Gastroesophageal sphincter (tissue), 4 donors: ENCODE measurements at regions not wholly inside any gene's neighbourhood (a gene's known extent, or its start where the extent isn't known, plus 50 kb on each side); places are given as distances from the start of the nearest gene placed in this dataset.

Experiments
- ATAC-seq: fragments of 150-250 bp; one replicate; pipeline ENCODE4 v1.9.1; 2016; ENCODE audit warnings: mild to moderate bottlenecking, moderate library complexity
- H3K27ac ChIP-seq, 4 donors: fragments of 200-600 bp; sonication (generic) in 3 of 4; 1 replicate in 3 of 4; 2 replicates in 1 of 4; pipeline ENCODE4 v1.5.1; 2016 to 2019
- H3K27me3 ChIP-seq: fragments of 200-600 bp; sonication (generic); one replicate; pipeline ENCODE4 v1.5.1; 2019
- H3K36me3 ChIP-seq, 2 donors: fragments of 200-600 bp; sonication (generic); one replicate each; pipeline ENCODE4 v1.5.1; 2019; ENCODE audit warnings: control low read depth in 1 of 2
- H3K4me1 ChIP-seq, 3 donors: fragments of 200-600 bp; sonication (generic); 1 replicate in 2 of 3; 2 replicates in 1 of 3; pipeline ENCODE4 v1.5.1; 2016 to 2019; ENCODE audit warnings: control low read depth in 2 of 3
- H3K4me3 ChIP-seq, 2 donors: fragments of 200-600 bp; sonication (generic); one replicate each; pipeline ENCODE4 v1.5.1; 2019; ENCODE audit warnings: mild to moderate bottlenecking in 1 of 2, moderate library complexity in 1 of 2
- H3K9me3 ChIP-seq, 3 donors: fragments of 200-600 bp; sonication (generic); one replicate each; pipeline ENCODE4 v1.5.1; 2017 to 2019; ENCODE audit warnings: control low read depth in 2 of 3
- EP300 ChIP-seq: sonication (generic); formaldehyde crosslinking; IDR thresholded peaks from one replicate; pipeline ENCODE4 v1.6.1; 2017; ENCODE audit warnings: antibody characterized with exemption, mild to moderate bottlenecking
- POLR2A ChIP-seq, 2 donors: fragments of 450-650 bp; IDR thresholded peaks; one replicate each; pipeline ENCODE4 v1.6.1; 2017; ENCODE audit warnings: antibody characterized with exemption in 2 of 2, mild to moderate bottlenecking in 2 of 2, moderate library complexity in 1 of 2
- POLR2AphosphoS5 ChIP-seq: sonication (generic); formaldehyde crosslinking; IDR thresholded peaks from one replicate; pipeline ENCODE4 v1.6.1; 2017; ENCODE audit warnings: antibody characterized with exemption
- WGBS, 2 donors: methylation state at CpG; one replicate each; pipeline ENCODE4 v1.1.5; 2018; ENCODE audit warnings: low coverage in 1 of 2; 5-methylcytosine and 5-hydroxymethylcytosine counted together
- TF ChIP-seq, protein P1 (sequence below), 4 experiments: fragments of 200-600 bp in 2 of 4; fragments of 450-650 bp in 2 of 4; sonication (generic) in 1 of 4; IDR thresholded peaks; one replicate each; pipeline ENCODE4 v1.5.1; 2017 to 2019; ENCODE audit warnings: antibody characterized with exemption in 4 of 4, mild to moderate bottlenecking in 2 of 4, moderate library complexity in 2 of 4

GRCh38 chr6:8269094-8269493, 166.3 kb downstream of the SLC35B3 start:
- H3K27me3 ChIP-seq: no peaks in the 10 kb centered on the region
- no peak for TF ChIP-seq EP300
- no peak for TF ChIP-seq POLR2A (IDR thresholded peaks at IDR 0.05)
- no peak for TF ChIP-seq POLR2AphosphoS5
- TF ChIP-seq, protein P1, sequence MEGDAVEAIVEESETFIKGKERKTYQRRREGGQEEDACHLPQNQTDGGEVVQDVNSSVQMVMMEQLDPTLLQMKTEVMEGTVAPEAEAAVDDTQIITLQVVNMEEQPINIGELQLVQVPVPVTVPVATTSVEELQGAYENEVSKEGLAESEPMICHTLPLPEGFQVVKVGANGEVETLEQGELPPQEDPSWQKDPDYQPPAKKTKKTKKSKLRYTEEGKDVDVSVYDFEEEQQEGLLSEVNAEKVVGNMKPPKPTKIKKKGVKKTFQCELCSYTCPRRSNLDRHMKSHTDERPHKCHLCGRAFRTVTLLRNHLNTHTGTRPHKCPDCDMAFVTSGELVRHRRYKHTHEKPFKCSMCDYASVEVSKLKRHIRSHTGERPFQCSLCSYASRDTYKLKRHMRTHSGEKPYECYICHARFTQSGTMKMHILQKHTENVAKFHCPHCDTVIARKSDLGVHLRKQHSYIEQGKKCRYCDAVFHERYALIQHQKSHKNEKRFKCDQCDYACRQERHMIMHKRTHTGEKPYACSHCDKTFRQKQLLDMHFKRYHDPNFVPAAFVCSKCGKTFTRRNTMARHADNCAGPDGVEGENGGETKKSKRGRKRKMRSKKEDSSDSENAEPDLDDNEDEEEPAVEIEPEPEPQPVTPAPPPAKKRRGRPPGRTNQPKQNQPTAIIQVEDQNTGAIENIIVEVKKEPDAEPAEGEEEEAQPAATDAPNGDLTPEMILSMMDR (IDR thresholded peaks at IDR 0.05): no peak
- H3K27ac ChIP-seq: no peak overlapping the region
- H3K9me3 ChIP-seq: peaks cover 0 to 9% (median 0%) of the 10 kb centered on the region in 3 donors
- no peak overlapping the region for H3K4me3 ChIP-seq
- no peaks in the 10 kb centered on the region for H3K36me3 ChIP-seq
- ATAC-seq: no peak
- no peaks in the 10 kb centered on the region for H3K4me1 ChIP-seq
- 55 to 56% methylated on average over 2 of the region's 2 CpGs for WGBS, 2 donors

DNA sequence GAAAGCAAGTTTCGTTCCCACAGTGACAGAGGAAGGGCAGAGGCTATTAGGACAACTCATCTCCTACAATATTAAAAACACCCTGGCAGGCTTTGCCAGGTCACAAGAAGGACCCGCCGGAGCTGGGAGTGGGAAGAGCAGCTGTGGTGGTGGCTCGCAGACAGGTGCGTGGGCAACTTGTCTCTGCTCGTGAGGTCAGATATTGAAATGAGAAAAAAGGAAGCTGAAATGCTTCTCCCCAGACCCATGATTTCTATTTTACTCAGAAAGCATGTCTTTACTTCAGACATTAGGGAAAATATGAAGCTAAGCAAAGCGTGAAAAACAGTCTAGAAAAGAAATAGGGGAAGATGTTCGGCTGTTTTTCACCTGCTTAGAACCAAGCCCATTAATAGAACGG, 166.3 kb upstream of the EEF1E1 start:
- H3K27me3 ChIP-seq: peaks cover 2% of the 10 kb centered on the region
- WGBS, 2 donors: 87 to 91% methylated on average over 6 to 9 of the region's 9 CpGs

GRCh38 chr6:8268156-8268555, 165.8 kb upstream of the EEF1E1 start:
- 42 to 50% methylated on average over 1 of the region's 1 CpG for WGBS, 2 donors
- no peak for ATAC-seq
- Histone ChIP-seq H3K9me3 (peaks cover 0 to 9% (median 0%) of the 10 kb centered on the region in 3 donors), H3K4me3 (no peak overlapping the region), H3K27me3 (peaks cover 3% of the 10 kb centered on the region), H3K27ac (no peak overlapping the region), H3K4me1 (no peaks in the 10 kb centered on the region), H3K36me3 (no peaks in the 10 kb centered on the region)
- TF ChIP-seq POLR2A (IDR thresholded peaks at IDR 0.05) (no peak), POLR2AphosphoS5 (no peak), EP300 (no peak)
- TF ChIP-seq, protein P1 (IDR thresholded peaks at IDR 0.05): no peak

More for the DNA sequence above, 166.3 kb upstream of the EEF1E1 start:
- Histone ChIP-seq H3K4me1 (no peaks in the 10 kb centered on the region), H3K27ac (no peak overlapping the region), H3K36me3 (no peaks in the 10 kb centered on the region), H3K4me3 (no peak overlapping the region), H3K9me3 (peaks cover 0 to 9% (median 0%) of the 10 kb centered on the region in 3 donors)
- TF ChIP-seq EP300 (no peak), POLR2AphosphoS5 (no peak), POLR2A (IDR thresholded peaks at IDR 0.05) (no peak)
- TF ChIP-seq, protein P1 (IDR thresholded peaks at IDR 0.05): no peak
- ATAC-seq: no peak

- H3K4me1 ChIP-seq: no peaks in the 10 kb centered on the region
- H3K27ac ChIP-seq: no peak overlapping the region
- H3K4me3 ChIP-seq: no peak overlapping the region
- H3K9me3 ChIP-seq: peaks cover 0 to 6% (median 0%) of the 10 kb centered on the region in 3 donors
- 37 to 62% methylated on average over 3 of the region's 3 CpGs for WGBS, 2 donors
- no peaks in the 10 kb centered on the region for H3K36me3 ChIP-seq
- TF ChIP-seq POLR2AphosphoS5: no peak
- TF ChIP-seq, protein P1 (IDR thresholded peaks at IDR 0.05): no peak
- TF ChIP-seq POLR2A (IDR thresholded peaks at IDR 0.05): no peak
- TF ChIP-seq EP300: no peak
- no peak for ATAC-seq
- peaks cover 3% of the 10 kb centered on the region for H3K27me3 ChIP-seq
These were observed 158.3 kb upstream of the EEF1E1 start for GRCh38 chr6:8260610-8261009.

DNA sequence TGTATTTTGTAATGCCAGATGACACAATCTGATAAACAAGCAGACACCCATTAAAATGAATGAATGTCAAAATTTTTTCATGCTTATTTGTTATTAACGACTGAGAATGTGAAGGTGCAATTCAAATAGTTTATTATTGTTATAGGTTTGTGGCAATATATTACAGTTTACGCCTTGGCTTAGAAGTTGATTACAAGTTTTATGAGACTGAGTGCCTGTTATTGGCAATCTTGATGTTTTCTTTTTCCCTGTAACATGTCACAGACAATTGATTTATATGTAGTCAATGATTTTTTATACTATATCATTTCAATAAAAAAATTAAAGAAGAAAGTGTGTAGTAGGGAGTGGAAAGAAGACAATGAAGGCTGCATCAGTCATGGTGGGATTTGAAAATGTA, 144.1 kb upstream of the EEF1E1 start:
- peaks cover 0 to 3% (median 0%) of the 10 kb centered on the region in 3 donors for H3K9me3 ChIP-seq
- peaks cover 14% of the 10 kb centered on the region for H3K27me3 ChIP-seq
- H3K27ac ChIP-seq: no peak overlapping the region
- TF ChIP-seq POLR2A (IDR thresholded peaks at IDR 0.05): no peak
- H3K4me3 ChIP-seq: no peak overlapping the region
- no peak for ATAC-seq
- no peaks in the 10 kb centered on the region for H3K36me3 ChIP-seq
- H3K4me1 ChIP-seq: no peaks in the 10 kb centered on the region
- WGBS, 2 donors: 50 to 73% methylated on average over 2 of the region's 2 CpGs
